AG04450 (cell line): ENCODE measurements at regions not wholly inside any gene's neighbourhood (a gene's known extent, or its start where the extent isn't known, plus 50 kb on each side); places are given as distances from the start of the nearest gene placed in this dataset.

ENCODE experiments used
- CTCF ChIA-PET: fragments of 300-600, 350-600 bp; formaldehyde crosslinking; extraction: SDS; loops from one replicate; lab custom pipeline; 2022; ENCODE audit warnings: antibody characterized with exemption, inconsistent platforms; lab: Charles Lee
- POLR2A ChIA-PET: fragments of 350-600 bp; formaldehyde crosslinking; extraction: SDS; loops from one replicate; lab custom pipeline; 2021; ENCODE audit warnings: antibody characterized with exemption, inconsistent platforms; lab: Yijun Ruan, JAX
- DNase-seq: peaks from one replicate; pipeline ENCODE4 v3.0.0-alpha.2; 2011; ENCODE audit warnings: low read depth, low spot score
- H3K27ac ChIP-seq: one replicate; pipeline ENCODE4 v1.5.1; 2012; ENCODE audit warnings: low read depth, low read length, control low read depth
- H3K27me3 ChIP-seq: one replicate; pipeline ENCODE4 v1.6.0; 2012; ENCODE audit warnings: low read length; ENCODE audit not compliant: control insufficient read depth, insufficient read depth
- H3K4me3 ChIP-seq: 2 replicates; pipeline ENCODE4 v1.5.1; 2011; ENCODE audit warnings: mild to moderate bottlenecking, low read depth, low read length, control low read depth
- H3K9me3 ChIP-seq: 2 replicates; pipeline ENCODE4 v1.5.1; 2012; ENCODE audit warnings: low read length; ENCODE audit not compliant: control insufficient read depth, insufficient read depth
- CTCF ChIP-seq: IDR thresholded peaks from 2 replicates; pipeline ENCODE4 v1.5.1; 2011; ENCODE audit warnings: low read depth, low read length, control low read depth, inconsistent platforms

- ChIA-PET POLR2A (no interaction called here), CTCF (no interaction called here)
- H3K27ac ChIP-seq, result no peak overlapping the region
- H3K9me3 ChIP-seq, result no peaks in the 10 kb centered on the region; the same call in 1 of the 2 replicates
- no peak for DNase-seq
- H3K27me3 ChIP-seq, result peaks cover 6% of the 10 kb centered on the region
- TF ChIP-seq CTCF, result no peak
- no peak overlapping the region for H3K4me3 ChIP-seq
These were observed 50.2 kb upstream of the FAM174B start for GRCh38 chr15:92705764-92706163.

- DNase-seq, result no peak
- H3K27me3 ChIP-seq, result peaks cover 6% of the 10 kb centered on the region
- no peak overlapping the region for H3K4me3 ChIP-seq
- POLR2A ChIA-PET, result no interaction called here
- no peak for TF ChIP-seq CTCF
- H3K27ac ChIP-seq, result no peak overlapping the region
- CTCF ChIA-PET, result no interaction called here
- no peaks in the 10 kb centered on the region; the same call in 1 of the 2 replicates for H3K9me3 ChIP-seq
These were observed 50.6 kb upstream of the FAM174B start for GRCh38 chr15:92706201-92706600.

- Histone ChIP-seq H3K4me3 (no peak overlapping the region), H3K9me3 (no peaks in the 10 kb centered on the region; the same call in none of the 2 replicates), H3K27me3 (peaks cover 6% of the 10 kb centered on the region), H3K27ac (no peak overlapping the region)
- no peak for TF ChIP-seq CTCF
- no peak for DNase-seq
- ChIA-PET POLR2A (interaction anchor here (0.6 kb wide), 1 partner anchor 54 kb away, joined by 3 read pairs; no protein-coding TSS in a partner anchor), CTCF (interaction anchor here (1.4 kb wide), 1 partner anchor 186 kb away, joined by 10 read pairs; no protein-coding TSS in a partner anchor)
These were observed 52.4 kb upstream of the FAM174B start for GRCh38 chr15:92707880-92708551.

- CTCF ChIA-PET, result interaction anchor here (1.4 kb wide), 1 partner anchor 187 kb away, joined by 10 read pairs; no protein-coding TSS in a partner anchor
- POLR2A ChIA-PET, result interaction anchor here (0.6 kb wide), 1 partner anchor 53 kb away, joined by 3 read pairs; no protein-coding TSS in a partner anchor
These were observed 53.1 kb upstream of the FAM174B start for GRCh38 chr15:92708635-92709034.

More at GRCh38 chr15:92708635-92709034, 53.1 kb upstream of the FAM174B start:
- H3K27ac ChIP-seq, result no peak overlapping the region
- DNase-seq, result no peak
- no peak overlapping the region for H3K4me3 ChIP-seq
- no peaks in the 10 kb centered on the region; the same call in none of the 2 replicates for H3K9me3 ChIP-seq
- peaks cover 5% of the 10 kb centered on the region for H3K27me3 ChIP-seq
- TF ChIP-seq CTCF, result no peak
